Adrenal gland (tissue), 5 donors: ENCODE measurements at regions not wholly inside any gene's neighbourhood (a gene's known extent, or its start where the extent isn't known, plus 50 kb on each side); places are given as distances from the start of the nearest gene placed in this dataset.

Source experiments
- CTCF ChIP-seq, 6 experiments: fragments of 450-650 bp in 4 of 6; fragments of 200-600 bp in 2 of 6; sonication (generic) in 1 of 6; IDR thresholded peaks; 1 replicate in 5 of 6; 2 replicates in 1 of 6; pipeline versions ENCODE4 v1.5.1 to v1.8.0; 2016 to 2021; ENCODE audit warnings: antibody characterized with exemption in 6 of 6, mild to moderate bottlenecking in 2 of 6, moderate library complexity in 1 of 6
- POLR2A ChIP-seq, 2 donors: fragments of 450-650 bp; IDR thresholded peaks; one replicate each; pipeline ENCODE4 v1.6.1; 2017; ENCODE audit warnings: antibody characterized with exemption in 2 of 2, mild to moderate bottlenecking in 2 of 2, moderate library complexity in 1 of 2
- donor health status: DM: no; HTN: no; CAD: no.

- TF ChIP-seq CTCF (IDR thresholded peaks at IDR 0.05), result no peak
- TF ChIP-seq POLR2A (IDR thresholded peaks at IDR 0.05), result no peak
Measured at GRCh38 chr20:12744037-12744436, 264.7 kb upstream of the SPTLC3 start.
